Inflammatory macrophage (primary cell): ENCODE measurements at regions not wholly inside any gene's neighbourhood (a gene's known extent, or its start where the extent isn't known, plus 50 kb on each side); places are given as distances from the start of the nearest gene placed in this dataset.

Experiments
- DNase-seq, 2 donors: peaks; one replicate each; pipeline ENCODE4 v3.0.0-alpha.2; 2020 to 2022

DNA sequence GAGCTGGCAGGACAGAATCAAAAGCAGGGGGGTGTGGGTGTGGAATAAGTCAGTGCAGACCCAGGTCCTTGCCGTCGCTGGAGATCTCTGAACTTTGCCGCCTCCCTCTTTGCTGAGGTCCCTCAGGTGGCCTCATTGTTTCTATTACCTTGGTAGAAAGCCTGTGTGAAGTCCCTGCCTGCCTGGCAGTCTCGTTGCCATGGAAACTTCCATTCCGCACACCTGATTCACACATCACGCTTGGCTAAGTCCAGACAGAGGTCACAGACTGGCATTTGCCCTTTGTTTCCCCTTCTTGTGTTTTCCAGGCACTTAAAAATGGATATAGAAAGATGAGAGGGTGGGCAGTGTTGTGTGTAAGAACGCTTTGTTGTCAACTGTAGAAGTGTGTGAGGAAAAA is 260.6 kb downstream of the PRL start:
- DNase-seq, result no peak

DNA sequence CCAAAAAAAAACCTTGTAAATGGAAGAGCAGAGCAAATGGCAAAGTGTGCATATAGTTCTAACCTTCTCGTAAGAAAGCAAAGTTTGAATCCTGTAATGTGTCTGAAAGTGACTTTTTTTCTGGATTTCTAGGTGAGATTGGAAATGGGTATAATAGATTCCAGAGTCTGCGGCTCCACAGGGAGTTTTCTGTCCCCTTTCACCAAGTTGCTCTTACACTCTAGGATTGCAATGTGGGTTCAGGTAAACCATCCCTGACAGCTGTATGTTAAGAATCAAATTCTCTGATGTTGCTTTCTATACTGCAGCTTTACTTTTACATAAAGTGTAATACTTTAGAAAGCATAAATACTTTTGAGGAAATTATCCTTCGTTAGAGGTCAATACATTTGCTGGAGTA is 260.1 kb downstream of the PRL start:
- no peak for DNase-seq

DNA sequence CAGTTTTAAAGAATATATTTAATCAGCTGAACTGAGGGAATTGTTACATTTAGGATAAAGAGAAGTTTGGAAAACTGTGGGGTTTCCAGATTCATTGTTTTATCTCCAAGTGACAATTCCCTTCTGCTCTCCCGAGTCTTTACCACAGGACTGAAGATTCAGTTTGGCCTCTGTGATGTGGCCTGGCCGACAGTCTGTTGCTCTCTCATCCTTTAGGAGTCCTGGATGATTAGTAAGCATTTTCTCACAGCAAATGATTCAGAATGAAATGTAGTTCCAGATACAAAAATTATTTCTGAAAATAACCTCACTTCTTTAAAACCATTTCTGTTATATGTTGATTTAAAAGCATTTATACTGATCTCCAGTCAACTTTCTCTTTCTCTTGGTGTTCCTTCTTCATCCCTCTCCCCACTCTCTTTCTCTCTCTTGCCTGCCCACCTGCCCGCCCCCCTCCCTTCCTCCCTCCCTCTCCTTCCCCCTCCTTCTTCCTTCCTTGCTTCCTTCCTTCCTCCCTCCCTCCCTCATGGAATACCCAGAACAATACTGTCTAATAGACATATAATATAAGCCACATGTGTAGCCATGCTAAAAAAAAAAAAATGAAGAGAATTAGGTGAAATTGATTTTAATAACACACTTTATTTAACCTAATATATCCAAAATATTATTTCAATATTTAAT is 254.9 kb downstream of the PRL start:
- no peak for DNase-seq

DNA sequence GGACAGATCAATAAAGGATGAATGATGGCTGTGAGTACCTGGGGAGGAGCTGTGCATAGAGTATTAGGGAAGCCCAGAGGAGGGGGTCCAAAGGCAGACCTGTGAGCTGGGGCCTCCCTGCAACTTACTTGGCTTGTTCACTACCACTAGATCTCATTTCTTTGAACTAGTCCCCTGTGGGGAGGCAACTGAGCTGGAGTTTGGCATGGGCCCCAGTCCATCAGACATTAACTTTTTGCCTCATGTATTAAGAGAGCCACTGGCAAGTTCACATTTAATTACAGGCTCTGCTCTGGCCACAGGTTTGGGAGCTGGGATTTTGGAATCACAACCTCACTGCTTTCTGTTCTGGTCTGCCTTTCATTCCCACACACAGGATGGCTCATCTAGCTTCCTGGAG is 254.1 kb downstream of the PRL start:
- DNase-seq, result no peak

DNA sequence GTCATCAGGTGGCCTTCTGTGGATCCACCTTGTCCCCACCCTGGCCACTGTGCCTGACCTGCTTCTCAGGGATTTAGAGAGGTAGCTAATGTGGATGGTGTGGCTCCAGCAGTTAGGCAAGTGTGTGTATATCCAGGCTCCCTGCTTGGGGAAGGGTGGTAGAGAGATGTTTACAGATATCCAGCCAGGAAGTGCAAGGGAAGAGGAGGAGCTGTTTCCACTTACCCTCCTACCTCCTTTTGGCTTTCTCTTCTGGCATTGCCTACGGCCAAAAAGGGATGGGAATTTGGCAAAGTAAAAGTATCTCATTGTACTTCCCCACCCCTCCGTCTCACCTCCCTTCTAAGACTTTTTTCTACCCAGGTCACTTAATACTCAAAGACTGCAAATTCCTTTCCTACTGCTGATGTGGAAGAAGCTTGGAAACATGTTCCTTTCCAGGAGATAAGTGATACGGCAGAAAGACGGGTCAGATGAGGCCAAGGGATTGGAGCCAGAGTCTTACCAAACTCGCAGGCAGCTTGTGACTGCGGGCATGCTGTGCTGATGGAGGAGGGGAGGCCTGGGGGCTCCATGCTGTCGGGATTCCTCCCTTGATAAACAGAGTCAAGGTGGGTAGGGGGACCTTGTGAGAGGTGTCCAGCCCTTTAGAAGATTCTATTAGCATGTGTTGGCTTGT is 253.4 kb downstream of the PRL start:
- DNase-seq, result no peak

DNA sequence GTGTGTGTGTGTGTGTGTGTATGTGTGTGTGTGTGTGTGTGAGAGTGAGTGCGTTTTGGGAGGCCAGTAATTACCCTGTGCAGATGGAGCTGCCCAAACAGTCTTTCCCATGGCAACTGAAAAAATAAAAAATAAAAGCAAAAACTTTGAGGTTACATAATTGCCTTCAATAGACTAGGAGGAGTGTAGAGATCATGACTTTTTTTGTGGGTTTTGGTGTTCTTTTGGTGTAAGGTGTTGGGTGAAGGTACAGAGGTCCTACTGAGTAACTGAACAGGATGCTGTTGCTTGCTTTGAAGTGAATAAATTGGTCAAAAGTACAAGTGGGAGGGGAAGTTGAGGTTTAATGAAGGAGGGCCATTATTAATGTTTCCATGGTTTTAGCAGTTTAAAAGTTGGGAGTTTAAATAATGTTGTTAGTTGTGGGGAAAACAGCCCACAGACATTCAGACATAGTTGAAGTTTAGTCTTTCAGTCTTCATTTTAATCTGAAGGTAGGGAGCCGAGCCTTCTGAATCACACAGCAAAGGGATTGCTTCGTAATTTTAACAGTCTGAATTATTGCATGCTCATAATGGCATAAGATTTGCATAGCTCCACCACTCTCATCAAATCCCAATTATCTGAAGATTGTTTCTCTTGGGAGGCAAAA is 251.4 kb downstream of the PRL start:
- DNase-seq, result no peak

DNA sequence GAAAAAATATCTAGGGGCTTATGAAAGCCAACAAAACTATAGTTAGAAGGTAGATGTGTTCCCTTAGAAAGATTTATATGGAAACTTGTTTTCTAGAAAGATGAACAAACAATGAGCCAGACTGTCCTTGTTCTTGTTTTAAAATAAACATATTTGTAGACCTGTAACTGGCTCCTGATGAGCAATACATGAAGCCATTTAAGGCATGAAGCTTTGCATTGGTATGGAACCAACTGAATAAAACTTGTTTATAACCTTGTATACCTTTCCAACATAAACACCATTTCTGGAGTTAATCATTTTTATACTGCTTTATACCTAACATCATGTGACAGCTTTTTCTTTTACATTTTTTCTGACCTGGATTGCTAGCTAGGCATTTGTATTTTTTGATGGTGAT is 247.8 kb downstream of the PRL start:
- DNase-seq, result no peak

DNA sequence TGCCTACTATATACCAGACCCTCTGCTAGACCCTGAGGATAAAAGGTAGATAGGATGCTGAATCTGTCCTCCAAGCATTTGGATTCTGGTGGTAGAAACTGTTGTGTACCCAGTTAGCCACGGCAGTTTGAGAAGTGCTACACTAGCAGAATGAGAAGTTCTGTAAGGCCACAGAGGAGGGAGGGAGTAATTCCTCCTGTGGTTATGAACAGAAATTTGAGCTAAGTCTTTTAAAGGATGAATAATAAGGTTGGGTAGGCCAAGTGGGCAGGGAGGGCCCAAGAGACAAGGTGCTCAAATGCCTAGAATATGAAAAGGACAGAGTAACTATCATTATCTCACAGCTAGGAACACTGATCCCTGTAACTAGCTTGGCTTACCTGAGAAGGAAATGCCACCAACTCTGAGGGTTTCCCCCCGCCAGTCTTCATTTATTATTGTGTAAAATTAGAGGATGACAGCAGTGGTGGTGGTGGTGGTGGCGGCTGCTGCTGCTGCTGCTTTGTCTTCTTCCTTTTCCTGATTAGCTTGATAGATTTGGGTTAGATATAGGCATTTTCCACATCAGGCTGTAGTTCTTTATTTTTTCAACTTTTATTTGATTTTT is 243.3 kb downstream of the PRL start:
- DNase-seq, result no peak

DNA sequence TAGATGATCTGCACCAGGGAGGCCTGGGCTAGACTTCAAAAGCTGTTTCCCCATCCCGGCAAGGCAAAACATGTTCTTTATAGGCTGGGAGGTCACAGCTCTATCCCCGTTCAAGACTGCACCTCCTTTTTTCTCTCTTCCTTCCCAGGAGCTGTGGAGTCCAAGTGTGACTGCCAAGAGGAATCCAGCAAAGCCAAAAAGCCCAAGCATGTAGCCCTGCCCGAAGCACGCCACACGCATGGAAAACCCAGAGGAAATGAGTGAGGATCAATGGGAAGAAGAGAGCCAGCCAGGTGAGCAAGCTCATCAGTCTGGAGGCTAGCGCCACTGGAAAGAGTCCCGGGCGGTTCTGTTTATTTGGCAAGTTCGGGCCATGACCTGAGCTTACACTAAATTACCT is 240.4 kb downstream of the PRL start:
- DNase-seq, result no peak

DNA sequence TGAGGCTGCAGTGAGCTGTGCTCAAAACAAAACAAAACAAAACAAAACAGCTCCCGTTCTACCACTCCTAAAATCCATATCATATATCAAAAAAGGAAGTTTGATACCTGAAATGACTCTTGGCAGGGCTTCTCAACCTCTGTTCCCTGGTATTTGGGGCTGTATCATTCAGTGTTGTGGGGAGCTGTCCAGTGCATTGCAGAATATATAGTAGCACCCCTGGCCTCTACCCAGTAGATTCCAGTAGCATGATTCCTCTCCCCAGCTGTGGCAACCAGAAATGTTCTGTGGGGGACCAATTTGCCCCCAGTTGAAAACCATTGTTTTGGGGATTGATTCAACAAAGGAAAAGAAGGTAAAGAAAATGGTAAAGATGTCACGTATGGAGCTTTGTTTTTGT is 238.9 kb downstream of the PRL start:
- DNase-seq, result no peak

DNA sequence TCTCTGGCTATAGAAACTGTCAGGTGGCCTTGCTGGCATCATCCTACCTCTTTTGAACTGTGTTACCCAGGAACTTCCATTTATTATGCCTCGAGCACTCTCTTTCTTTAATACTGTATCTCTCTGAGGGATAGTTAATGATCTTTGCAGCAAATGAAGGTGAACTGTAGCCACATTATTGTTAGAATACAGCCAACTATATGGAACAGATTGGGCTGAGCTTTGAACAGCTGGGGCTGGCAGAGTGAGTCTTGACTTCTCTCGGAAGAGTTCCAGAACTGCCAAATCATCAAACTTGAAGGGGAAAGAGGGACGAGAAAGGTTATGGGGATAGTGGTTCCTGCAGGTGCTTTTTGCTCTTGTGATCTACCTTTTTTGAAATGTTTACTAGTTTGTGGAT is 237.7 kb downstream of the PRL start:
- no peak for DNase-seq

DNA sequence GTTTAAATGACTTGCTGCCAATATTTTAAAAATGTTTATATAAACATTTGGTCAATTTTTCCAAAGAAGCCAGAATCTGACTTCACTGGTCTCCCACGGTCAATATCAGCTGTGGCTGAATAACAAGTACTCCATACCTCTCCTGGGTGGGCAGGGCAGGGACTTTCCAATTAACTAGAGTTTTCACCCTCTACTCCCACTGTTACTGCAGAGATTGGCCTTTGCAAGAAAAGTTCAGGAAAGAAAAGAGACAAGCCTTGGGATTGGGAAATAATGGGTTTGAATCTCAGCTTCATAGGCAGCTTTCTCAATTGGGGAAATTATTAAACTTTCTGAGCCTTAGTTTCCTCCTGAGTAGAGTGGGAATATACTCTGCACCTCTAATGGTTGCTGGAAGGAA is 236.9 kb downstream of the PRL start:
- peak in 1 of 2 donors; percentile 5 for DNase-seq

DNA sequence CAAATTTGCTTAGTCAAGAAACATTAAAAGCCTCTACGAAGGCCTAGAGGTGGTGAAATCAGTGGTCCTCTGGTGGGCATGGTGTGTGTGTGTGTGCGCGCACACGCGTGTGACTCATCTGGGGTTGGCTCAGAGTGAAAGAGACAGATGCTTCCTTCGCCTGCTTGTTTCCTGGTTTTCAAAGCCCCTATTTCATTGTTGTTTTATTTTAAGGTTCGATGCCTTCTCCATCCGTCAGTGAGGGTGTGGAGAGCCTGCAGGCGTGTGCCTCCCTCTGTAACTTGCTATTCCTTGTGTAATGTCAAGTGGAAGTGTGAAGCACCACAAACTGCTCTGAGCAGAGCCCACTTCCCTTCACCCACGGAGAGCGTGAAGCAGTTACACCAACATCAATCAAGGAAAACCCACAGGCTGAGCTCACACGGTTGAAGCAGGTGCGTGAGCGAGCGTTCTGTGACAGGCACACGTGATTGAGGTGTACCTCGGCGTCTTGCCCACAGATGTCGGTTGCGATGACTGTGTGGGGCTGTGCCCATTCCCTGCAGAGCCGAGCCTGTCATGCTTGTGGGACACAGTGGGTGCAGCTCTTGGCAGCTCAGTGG is 233.9 kb downstream of the PRL start:
- peak; percentile 65 to 83 for DNase-seq

DNA sequence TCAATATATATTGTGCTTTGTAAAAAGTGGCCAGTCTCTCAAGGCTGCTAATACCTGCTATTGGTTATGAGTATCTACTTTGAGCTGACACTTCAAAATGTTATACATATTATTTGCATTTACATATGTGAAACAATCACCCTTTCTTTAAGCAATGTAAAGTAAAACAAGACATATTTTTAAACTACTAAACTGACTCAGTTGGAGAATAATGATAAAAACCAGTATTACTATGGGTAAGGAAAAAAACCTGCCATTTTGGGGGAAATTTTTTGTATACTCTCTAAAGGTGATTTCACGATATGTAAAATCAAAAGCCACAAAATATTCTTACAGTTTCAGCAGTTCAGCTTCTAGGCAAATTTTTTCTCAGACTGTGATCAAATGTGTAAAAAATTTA is 232.3 kb downstream of the PRL start:
- no peak for DNase-seq

DNA sequence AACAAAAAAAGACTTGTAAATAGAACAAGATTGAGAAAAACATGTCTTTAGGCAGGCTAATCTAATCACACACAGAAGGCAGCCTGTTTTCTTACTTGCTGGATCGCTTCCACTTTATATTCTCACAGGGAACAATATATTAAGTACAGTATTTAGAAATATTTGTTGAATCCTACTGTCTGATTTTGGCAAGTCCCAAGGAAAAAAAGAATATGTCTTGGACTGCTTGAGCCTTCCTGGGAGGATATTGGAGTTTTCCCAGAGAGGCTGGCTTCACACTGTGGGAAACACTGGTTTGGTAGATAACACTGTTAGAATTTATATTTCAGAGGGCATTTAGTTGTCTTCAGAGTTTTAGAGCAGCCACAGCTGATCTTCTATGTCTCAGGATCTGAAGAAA is 229.7 kb downstream of the PRL start:
- DNase-seq, result no peak

DNA sequence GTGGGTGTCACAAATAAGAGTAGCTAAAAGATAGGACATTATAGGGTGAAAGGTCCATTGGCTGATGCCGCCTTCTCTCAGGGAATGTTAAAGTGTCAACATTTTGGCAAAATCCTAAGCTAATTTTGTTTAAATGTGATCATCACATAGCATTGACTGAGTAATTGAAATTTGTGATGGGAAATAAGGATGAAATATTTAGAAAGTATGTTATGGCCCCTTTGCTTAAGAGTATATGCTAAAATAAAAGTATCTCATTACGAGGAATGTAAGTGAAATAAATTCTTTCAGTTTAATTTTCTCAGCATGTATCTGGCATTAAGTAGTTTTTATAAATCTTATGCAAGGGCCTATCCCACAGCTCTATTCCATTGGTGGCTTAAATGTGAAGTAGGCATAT is 229.2 kb downstream of the PRL start:
- DNase-seq, result no peak

DNA sequence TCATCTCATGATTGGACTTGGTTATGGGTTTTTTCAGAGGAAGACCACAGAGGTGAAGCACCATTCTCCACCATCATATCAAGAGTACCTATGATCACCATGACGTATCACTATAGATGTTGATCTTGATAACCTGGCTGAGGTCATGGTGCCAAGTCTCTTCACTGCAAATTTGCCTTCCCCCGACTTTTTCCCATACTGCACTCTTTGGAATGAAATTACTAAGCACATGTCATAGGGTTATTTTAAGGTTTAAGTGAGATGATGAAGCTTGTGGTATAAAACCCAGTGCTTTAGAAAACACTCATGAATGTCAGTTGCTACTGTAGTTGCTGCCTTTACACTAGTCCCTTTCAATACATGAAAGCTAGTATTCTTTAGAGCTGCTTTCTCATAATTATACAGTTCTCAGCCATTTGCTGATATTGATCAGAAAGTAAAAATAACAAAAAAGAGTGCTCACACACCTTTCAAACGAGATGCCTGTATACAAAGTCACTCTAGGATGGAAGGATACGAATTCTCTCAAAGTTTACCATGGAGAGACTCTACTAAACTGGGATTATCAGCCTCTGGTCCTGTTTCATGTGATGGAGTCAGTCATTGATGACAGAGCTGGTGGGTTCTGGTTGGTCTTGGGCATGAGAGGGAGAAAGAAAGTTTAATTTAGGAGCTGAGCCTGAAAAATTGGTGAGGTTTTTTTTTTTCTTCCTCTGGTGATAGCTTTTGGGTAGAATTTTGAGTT is 228.1 kb downstream of the PRL start:
- no peak for DNase-seq

DNA sequence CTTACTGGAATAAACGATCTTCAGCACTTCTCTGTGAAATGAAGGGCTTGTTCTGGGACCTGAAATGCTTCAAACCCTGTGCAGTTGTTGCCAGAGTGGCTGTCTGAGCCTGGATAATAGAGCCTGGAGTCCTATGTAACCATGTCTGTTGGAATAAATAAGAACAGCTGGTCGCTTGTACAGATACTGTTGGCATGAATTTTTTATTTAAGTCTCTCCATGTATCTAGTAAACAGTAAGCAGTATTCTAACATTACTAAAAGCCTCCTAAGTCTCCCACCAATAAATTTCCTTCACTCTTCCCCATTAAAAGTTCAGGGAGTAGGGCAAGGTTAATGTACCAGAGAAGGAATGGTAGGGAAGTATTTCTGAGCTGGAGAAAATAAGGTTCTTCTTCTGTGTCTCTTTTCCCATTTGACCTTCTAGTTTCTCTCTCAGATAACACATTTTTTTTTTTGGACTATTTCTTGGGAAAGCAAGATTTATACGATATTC is 227.5 kb downstream of the PRL start:
- DNase-seq, result no peak

DNA sequence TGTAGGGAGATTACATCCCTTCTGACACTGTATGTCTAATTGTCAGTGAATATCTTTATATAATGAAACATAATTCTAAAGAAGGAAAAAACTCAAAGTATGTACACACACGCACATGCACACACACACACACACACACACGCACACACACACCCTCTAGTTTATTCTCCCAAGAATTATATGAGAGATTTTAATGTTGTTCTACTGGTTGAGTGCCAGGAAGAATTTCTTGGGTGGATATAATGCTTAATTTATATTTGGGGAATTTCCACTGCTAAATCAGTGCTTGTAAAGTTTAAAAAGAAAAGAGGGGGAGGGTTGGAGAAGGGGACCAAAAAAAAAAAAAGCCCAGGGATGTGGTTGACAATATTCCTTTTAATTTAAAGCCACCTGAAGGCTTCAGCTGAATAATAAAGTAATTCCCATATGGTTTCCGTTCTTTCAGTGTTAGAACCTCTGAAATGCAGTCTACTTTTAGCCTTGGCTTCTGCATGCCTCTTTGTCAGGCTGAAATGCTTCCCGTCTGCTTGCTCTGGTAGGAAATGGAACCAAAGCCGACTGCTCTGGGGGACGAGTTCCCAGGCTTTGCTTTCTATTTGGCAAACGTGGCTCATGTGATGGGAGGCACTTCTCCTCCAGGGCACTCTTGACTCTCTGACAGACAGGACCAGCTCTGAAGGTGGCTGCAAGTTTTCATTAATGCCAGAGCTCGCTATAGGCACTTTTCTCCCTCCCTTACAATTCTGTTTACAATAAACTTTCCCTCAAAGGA is 225.4 kb downstream of the PRL start:
- DNase-seq, result peak; percentile 48 to 76

DNA sequence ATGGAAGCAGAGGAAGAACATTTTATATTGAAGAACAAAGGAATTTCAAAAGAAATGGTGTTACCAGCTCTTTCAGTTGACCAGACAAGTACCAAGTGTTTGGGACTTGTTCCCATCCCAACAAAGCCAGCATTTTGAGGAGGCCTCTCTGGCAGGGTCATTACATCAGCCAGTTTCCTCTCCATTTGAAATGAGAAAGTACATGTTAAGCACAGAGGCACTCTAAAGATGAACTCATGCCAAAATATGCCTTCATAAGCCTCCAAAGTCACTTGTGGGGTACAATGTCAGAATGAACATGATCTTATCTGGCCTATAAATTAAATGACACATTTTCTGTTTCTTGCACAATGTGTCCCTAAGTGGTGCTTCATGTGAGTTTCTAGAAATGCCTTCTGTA is 223.9 kb downstream of the PRL start:
- no peak for DNase-seq

DNA sequence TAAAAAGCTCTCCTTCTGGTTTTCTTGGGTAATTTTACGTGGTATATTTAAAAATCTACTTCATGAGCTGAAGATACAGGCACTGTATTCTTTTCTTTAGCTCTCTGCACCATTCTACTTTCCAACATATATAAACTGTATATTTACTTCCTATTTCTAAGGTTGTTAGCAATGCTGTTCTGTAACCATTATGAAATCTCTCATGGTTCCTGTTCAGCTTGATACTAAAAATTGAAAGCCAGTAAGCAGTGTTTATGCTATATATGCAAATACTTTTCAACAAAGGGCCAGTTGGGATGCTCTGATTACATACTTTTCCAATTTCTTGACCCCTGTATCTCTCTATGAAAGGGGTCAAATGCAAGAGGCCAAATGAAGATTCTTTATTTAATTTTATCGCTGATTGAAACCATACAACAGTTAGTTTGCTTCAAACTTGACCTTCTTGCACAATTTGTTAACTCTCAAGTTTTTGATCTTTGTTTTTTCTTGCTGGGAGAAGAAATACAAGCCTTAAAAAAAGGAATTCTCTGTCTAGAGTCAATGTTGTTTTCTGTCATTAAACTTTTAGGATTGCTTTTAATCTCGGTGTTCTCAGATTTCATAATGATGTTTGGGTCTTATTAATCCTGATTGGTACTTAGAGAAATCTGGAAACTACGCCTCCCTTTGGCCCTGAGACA is 223.2 kb downstream of the PRL start:
- peak; percentile 50 to 72 for DNase-seq
